GM06990 (cell line): ENCODE measurements at regions not wholly inside any gene's neighbourhood (a gene's known extent, or its start where the extent isn't known, plus 50 kb on each side); places are given as distances from the start of the nearest gene placed in this dataset.

Source experiments
- DNase-seq: peaks from one replicate; pipeline ENCODE4 v3.0.0-alpha.2; 2011; ENCODE audit not compliant: insufficient read length; ENCODE audit errors: extremely low read depth
- H3K27me3 ChIP-seq: replicated peaks from 2 replicates; pipeline ENCODE4 v1.6.0; 2011; ENCODE audit warnings: low read length; ENCODE audit not compliant: control insufficient read depth, insufficient read depth
- H3K36me3 ChIP-seq: 2 replicates; pipeline ENCODE4 v1.5.1; 2011; ENCODE audit warnings: low read length; ENCODE audit not compliant: control insufficient read depth, insufficient read depth
- H3K4me3 ChIP-seq: replicated peaks from 2 replicates; pipeline ENCODE4 v1.5.1; 2011; ENCODE audit warnings: low read depth, mild to moderate bottlenecking, control low read depth, low read length
- CTCF ChIP-seq: IDR thresholded peaks from 2 replicates; pipeline ENCODE4 v1.5.1; 2011; ENCODE audit warnings: low read length, control low read depth, mild to moderate bottlenecking, inconsistent platforms; ENCODE audit not compliant: insufficient read depth, poor library complexity, severe bottlenecking

- Histone ChIP-seq H3K4me3 (no peak overlapping the region), H3K27me3 (peaks cover 1% of the 10 kb centered on the region), H3K36me3 (no peaks in the 10 kb centered on the region)
- DNase-seq = no peak
- no peak for TF ChIP-seq CTCF
Measured at GRCh38 chr11:45393826-45394225, 107.7 kb upstream of the SYT13 start.

- TF ChIP-seq CTCF = no peak
- no peak overlapping the region for H3K4me3 ChIP-seq
- peaks cover 1% of the 10 kb centered on the region for H3K27me3 ChIP-seq
- no peaks in the 10 kb centered on the region for H3K36me3 ChIP-seq
- DNase-seq = no peak
Measured at GRCh38 chr11:45393334-45393733, 107.2 kb upstream of the SYT13 start.

GRCh38 chr11:45392591-45393091, 106.5 kb upstream of the SYT13 start:
- DNase-seq = no peak
- Histone ChIP-seq H3K4me3 (no peak overlapping the region), H3K36me3 (no peaks in the 10 kb centered on the region), H3K27me3 (peaks cover 1% of the 10 kb centered on the region)
- TF ChIP-seq CTCF = no peak

- DNase-seq = no peak
- H3K27me3 ChIP-seq = peaks cover 1% of the 10 kb centered on the region
- no peaks in the 10 kb centered on the region for H3K36me3 ChIP-seq
- TF ChIP-seq CTCF = no peak
- no peak overlapping the region for H3K4me3 ChIP-seq
Measured at GRCh38 chr11:45392154-45392553, 106.0 kb upstream of the SYT13 start.

GRCh38 chr11:45391168-45391850, 105.2 kb upstream of the SYT13 start:
- TF ChIP-seq CTCF = no peak
- no peak for DNase-seq
- Histone ChIP-seq H3K27me3 (peaks cover 1% of the 10 kb centered on the region), H3K4me3 (no peak overlapping the region), H3K36me3 (no peaks in the 10 kb centered on the region)
